ENCODE measurements at regions not wholly inside any gene's neighbourhood (a gene's known extent, or its start where the extent isn't known, plus 50 kb on each side); places are given as distances from the start of the nearest gene placed in this dataset.

DNA sequence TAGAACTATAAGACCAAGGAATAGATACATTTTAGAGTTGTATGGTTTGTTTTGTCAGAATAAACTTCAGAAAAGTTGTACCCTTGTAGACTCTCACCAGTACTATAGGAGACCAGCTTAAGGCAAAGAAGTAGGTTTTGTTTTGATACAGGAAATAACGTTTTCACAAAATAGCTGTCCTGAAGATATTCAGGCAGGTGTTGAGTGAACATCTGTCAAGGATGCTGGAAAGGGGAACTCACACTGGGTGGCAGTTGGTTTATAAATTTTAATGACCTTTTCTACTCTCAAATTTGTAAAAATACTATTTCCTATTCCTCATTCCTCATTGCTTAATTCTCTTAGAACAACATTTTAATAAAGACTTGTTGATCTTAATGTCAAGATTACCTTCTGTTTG is 174.0 kb upstream of the MAN1A1 start:
- intact Hi-C loops (cut with micrococcal nuclease; ENCODE audit: unreplicated experiment) (no loop called here), in situ Hi-C loops (cut with HindIII; ENCODE audit: extremely low pct_ligation_motif_present, low pct_unique_long_range_greater_than_20kb) (no loop called here)
- H3K27ac ChIP-seq (ENCODE audit: extremely low read length, insufficient read depth, low read length) = no peak overlapping the region
- H3K27me3 ChIP-seq (ENCODE audit: control insufficient read depth in 1 of 2, insufficient read depth in 2 of 2, low read length in 2 of 2) = no peaks in the 10 kb centered on the region; a peak in 1 of 5 replicates
- H3K79me2 ChIP-seq (ENCODE audit: insufficient read depth, low read length) = no peaks in the 10 kb centered on the region
- no peaks in the 10 kb centered on the region for H3K36me3 ChIP-seq (replicated peaks in 1 of 2; ENCODE audit: control insufficient read depth in 1 of 2, insufficient read depth in 2 of 2, low read length in 2 of 2)
- H4K20me1 ChIP-seq (ENCODE audit: insufficient read depth, low read length) = no peaks in the 10 kb centered on the region
- no peak overlapping the region for H3K9ac ChIP-seq (ENCODE audit: insufficient read depth, low read depth, low read length)
- no peak overlapping the region for H2AFZ ChIP-seq (ENCODE audit: low read length)
- BruUV-seq (replicated peaks) = no TSS peak
- TF ChIP-seq ZNF510 (CRISPR knock-in tag; IDR thresholded peaks at IDR 0.05; ENCODE audit: low read depth) (no peak), MIER2 (CRISPR knock-in tag; IDR thresholded peaks at IDR 0.05) (no peak), KAT2B (IDR thresholded peaks at IDR 0.05; ENCODE audit: borderline replicate concordance, low read depth, low read length) (no peak), NONO (IDR thresholded peaks at IDR 0.05) (no peak), NONO (CRISPR knock-in tag; conservative IDR thresholded peaks at IDR 0.05) (no peak), NFRKB (IDR thresholded peaks at IDR 0.05) (no peak), PHF5A (CRISPR knock-in tag; IDR thresholded peaks at IDR 0.05; ENCODE audit: low read depth, unreplicated experiment) (no peak), ZNF562 (CRISPR knock-in tag; IDR thresholded peaks at IDR 0.05; ENCODE audit: borderline replicate concordance) (no peak), ONECUT2 (CRISPR knock-in tag; IDR thresholded peaks at IDR 0.05) (no peak), ZNF431 (CRISPR knock-in tag; IDR thresholded peaks at IDR 0.05; ENCODE audit: borderline replicate concordance, low read depth) (no peak), ZNF34 (CRISPR knock-in tag; IDR thresholded peaks at IDR 0.05; ENCODE audit: borderline replicate concordance) (no peak), ZNF10 (CRISPR knock-in tag; IDR thresholded peaks at IDR 0.05; ENCODE audit: borderline replicate concordance, low read depth) (no peak), MTF1 (CRISPR knock-in tag; IDR thresholded peaks at IDR 0.05) (no peak), NCOR1 (IDR thresholded peaks at IDR 0.05; ENCODE audit: borderline replicate concordance, low read length) (no peak), ZKSCAN1 (IDR thresholded peaks at IDR 0.05; ENCODE audit: low read length) (no peak), ZNF138 (CRISPR knock-in tag; IDR thresholded peaks at IDR 0.05; ENCODE audit: low read depth) (no peak), MTF2 (CRISPR knock-in tag; IDR thresholded peaks at IDR 0.05; ENCODE audit: borderline replicate concordance) (no peak)
- TF ChIP-seq, protein P1, sequence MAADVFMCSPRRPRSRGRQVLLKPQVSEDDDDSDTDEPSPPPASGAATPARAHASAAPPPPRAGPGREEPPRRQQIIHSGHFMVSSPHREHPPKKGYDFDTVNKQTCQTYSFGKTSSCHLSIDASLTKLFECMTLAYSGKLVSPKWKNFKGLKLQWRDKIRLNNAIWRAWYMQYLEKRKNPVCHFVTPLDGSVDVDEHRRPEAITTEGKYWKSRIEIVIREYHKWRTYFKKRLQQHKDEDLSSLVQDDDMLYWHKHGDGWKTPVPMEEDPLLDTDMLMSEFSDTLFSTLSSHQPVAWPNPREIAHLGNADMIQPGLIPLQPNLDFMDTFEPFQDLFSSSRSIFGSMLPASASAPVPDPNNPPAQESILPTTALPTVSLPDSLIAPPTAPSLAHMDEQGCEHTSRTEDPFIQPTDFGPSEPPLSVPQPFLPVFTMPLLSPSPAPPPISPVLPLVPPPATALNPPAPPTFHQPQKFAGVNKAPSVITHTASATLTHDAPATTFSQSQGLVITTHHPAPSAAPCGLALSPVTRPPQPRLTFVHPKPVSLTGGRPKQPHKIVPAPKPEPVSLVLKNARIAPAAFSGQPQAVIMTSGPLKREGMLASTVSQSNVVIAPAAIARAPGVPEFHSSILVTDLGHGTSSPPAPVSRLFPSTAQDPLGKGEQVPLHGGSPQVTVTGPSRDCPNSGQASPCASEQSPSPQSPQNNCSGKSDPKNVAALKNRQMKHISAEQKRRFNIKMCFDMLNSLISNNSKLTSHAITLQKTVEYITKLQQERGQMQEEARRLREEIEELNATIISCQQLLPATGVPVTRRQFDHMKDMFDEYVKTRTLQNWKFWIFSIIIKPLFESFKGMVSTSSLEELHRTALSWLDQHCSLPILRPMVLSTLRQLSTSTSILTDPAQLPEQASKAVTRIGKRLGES (CRISPR knock-in tag; IDR thresholded peaks at IDR 0.05; ENCODE audit: borderline replicate concordance) = no peak
- TF ChIP-seq, protein P2, sequence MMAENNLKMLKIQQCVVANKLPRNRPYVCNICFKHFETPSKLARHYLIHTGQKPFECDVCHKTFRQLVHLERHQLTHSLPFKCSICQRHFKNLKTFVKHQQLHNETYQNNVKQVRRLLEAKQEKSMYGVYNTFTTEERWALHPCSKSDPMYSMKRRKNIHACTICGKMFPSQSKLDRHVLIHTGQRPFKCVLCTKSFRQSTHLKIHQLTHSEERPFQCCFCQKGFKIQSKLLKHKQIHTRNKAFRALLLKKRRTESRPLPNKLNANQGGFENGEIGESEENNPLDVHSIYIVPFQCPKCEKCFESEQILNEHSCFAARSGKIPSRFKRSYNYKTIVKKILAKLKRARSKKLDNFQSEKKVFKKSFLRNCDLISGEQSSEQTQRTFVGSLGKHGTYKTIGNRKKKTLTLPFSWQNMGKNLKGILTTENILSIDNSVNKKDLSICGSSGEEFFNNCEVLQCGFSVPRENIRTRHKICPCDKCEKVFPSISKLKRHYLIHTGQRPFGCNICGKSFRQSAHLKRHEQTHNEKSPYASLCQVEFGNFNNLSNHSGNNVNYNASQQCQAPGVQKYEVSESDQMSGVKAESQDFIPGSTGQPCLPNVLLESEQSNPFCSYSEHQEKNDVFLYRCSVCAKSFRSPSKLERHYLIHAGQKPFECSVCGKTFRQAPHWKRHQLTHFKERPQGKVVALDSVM (CRISPR knock-in tag; IDR thresholded peaks at IDR 0.05) = no peak
- TF ChIP-seq, protein P3, sequence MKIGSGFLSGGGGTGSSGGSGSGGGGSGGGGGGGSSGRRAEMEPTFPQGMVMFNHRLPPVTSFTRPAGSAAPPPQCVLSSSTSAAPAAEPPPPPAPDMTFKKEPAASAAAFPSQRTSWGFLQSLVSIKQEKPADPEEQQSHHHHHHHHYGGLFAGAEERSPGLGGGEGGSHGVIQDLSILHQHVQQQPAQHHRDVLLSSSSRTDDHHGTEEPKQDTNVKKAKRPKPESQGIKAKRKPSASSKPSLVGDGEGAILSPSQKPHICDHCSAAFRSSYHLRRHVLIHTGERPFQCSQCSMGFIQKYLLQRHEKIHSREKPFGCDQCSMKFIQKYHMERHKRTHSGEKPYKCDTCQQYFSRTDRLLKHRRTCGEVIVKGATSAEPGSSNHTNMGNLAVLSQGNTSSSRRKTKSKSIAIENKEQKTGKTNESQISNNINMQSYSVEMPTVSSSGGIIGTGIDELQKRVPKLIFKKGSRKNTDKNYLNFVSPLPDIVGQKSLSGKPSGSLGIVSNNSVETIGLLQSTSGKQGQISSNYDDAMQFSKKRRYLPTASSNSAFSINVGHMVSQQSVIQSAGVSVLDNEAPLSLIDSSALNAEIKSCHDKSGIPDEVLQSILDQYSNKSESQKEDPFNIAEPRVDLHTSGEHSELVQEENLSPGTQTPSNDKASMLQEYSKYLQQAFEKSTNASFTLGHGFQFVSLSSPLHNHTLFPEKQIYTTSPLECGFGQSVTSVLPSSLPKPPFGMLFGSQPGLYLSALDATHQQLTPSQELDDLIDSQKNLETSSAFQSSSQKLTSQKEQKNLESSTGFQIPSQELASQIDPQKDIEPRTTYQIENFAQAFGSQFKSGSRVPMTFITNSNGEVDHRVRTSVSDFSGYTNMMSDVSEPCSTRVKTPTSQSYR (CRISPR knock-in tag; IDR thresholded peaks at IDR 0.05; ENCODE audit: borderline replicate concordance) = no peak
- POLR2A ChIA-PET = no interaction called here
- H3K4me3 ChIP-seq (replicated peaks in 1 of 3; ENCODE audit: insufficient read depth in 1 of 3, low read depth in 2 of 3, low read length in 3 of 3) = no peak overlapping the region
- no peak overlapping the region for H3K4me2 ChIP-seq (ENCODE audit: low read depth, low read length)
- FAIRE-seq (no peak), ATAC-seq (no peak), DNase-seq (ENCODE audit: low spot score) (no peak)
- CTCF ChIA-PET (ENCODE audit: low intra/inter-chr PET ratio, low total read pairs) = no interaction called here
- no peaks in the 10 kb centered on the region for H3K4me1 ChIP-seq (ENCODE audit: insufficient read depth, low read length)
- H3K9me3 ChIP-seq (ENCODE audit: low read length) = no peaks in the 10 kb centered on the region
- 0% methylated on average over 1 of the region's 1 CpG for WGBS (ENCODE audit: low lambda C conversion rate)
